Activated T-cell treated with anti-CD3 and anti-CD28 coated beads for 48 hours (primary cell): ENCODE measurements at regions not wholly inside any gene's neighbourhood (a gene's known extent, or its start where the extent isn't known, plus 50 kb on each side); places are given as distances from the start of the nearest gene placed in this dataset.
"Not testable (repeated sequence)": the region's sequence is repeated elsewhere in the genome, so short reads cannot be mapped to it uniquely, and the experiment has no call there.

Experiments
- DNase-seq: peaks from one replicate; pipeline ENCODE4 v3.0.0-alpha.2; 2020; ENCODE audit warnings: low read depth

DNA sequence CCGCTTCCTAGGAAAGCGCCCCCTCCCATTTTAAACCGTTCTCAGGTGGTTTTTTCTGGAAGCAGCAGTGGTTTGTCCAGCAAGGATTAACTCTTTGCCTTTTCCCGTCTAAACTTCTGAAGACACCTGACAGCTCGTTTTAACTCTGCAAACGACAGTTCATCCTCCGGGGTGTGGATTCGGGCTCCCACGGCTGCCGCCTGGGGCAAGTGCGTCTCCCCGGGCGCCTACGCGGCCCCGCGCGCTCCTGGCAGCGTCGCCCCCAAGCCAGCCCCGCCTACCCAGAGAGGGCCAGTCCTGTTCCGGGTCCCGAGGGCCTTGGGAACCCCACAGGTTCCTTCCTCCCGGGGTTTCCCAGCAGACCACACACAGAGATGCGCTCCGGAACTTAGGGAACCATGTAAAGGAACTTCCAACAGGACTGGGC, 54.4 kb downstream of the PRR18 start:
- DNase-seq, result no peak

DNA sequence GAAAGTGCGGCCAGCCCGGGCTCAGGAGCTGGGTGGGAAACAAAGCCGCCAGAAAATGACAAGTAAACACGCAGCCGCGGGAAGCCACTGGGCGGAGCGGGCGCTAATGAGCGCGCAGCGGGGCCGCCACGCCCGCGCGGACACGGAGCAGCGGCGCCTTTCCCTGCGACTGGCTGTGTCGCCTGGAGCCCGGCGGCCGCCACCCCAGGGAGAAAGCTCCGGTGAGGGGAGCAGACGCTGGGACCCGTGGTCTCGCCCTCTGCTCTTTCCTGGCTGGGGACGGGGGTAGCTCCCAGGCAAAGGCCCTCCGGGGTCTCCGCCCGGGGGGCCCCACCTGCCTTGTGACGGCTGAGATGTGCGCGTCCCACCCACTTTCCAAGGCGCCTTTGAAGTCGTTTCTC, 54.9 kb downstream of the PRR18 start:
- DNase-seq, result peak; percentile 30

DNA sequence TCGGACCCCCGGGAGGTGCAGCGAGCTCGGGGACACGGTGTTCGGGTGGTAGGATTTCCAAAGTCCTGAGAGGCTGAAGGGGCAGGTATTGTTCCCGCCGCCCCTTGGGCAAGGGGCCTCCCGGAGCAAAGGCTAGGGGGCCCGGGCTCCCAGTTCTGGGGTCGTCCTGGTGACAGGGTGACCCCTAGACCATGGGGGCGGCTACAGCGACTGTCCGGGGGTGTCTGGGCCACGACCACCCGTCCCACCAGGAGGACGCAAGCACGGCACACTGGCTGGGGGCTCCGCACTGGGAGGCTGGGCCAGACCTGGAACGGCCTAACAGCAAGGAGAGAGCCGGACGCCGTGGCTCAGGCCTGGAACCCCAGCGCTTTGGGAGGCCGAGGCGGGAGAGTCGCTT, 55.6 kb downstream of the PRR18 start:
- no peak for DNase-seq

DNA sequence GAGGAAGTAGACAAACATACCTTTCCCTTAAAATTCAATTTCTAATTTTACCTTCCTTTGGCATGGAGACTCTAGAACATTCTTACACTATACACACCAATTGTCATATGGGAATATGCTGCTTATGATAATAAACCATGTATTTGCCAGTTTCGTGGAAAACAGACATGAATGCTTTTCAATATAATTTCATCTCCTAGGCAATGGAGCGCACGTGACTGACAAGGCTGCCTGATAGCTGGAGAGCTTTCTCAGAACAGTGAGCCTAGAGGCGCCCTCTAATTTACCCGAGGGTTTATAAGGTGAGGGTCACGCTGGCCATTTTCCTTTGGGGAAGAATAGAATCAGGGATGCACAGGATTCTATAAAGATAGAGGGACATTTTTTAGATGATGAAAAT, 56.5 kb downstream of the PRR18 start:
- DNase-seq, result no peak

DNA sequence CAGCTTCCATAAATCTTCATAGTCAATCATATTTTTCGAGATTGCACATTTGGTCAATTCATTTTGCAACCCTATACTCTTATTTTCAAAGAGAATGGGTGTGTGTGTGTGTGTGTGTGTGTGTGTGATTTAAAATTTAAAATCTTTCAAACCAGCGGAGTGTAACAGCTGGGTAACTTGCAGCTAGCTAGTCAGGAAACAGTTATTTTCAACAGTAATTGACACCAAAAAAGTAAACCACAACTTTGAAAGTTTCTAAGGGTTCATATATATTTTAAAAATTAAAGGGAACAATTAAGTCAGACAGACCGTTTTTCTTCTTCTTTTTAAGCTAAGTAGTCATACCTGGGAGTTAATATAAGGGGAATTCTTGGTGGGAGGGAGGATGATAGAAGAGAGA, 57.0 kb downstream of the PRR18 start:
- DNase-seq, result no peak

DNA sequence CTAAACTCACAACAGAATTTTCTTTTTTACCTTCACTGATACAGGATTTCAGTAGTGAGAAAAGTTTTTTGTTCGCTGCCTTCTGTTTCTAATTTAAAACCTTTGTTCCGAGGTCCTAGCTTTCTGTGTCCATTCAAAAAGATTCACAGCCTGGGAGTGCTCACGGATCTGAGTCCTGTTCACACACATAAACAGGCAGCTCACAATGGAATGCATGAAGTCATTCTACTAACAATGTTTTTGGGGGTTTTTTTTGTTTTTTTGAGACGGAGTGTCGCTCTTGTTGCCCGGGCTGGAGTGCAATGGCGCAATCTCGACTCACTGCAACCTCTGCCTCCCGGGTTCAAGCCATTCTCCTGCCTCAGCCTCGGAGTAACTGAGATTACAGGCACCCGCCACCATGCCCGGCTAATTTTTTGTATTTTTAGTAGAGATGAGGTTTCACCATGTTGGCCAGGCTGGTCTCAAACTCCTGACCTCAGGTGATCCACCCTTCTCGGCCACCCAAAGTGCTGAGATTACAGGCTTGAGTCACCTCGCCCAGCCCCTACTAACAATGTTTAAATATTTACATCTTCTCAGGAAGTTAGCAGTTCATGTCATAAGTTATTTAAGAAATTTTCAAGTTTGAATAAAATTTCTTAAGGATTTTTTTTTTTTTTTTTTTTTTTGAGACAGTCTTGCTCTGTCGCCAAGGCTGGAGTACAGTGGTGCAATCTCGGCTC, 59.0 kb downstream of the PRR18 start:
- not testable (repeated sequence) for DNase-seq

DNA sequence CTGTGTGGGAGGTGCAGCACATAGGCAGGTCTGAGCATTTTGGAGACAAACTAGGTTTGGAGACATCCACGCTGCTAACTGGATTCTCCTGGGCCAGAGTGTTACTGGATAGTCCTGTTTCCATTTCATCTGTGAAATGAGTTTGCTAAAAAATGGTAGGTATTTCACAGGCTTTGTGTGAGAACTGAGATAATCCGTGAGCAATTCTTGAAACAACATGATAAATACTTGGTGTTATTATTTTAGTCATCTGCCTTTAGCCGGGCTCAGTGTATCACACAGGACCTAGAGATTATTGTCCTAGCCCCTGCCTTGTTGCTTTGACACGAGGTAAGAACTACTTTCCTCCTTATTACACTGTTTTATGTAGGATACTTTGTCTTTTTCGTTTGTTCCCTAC, 63.0 kb downstream of the PRR18 start:
- DNase-seq, result no peak

DNA sequence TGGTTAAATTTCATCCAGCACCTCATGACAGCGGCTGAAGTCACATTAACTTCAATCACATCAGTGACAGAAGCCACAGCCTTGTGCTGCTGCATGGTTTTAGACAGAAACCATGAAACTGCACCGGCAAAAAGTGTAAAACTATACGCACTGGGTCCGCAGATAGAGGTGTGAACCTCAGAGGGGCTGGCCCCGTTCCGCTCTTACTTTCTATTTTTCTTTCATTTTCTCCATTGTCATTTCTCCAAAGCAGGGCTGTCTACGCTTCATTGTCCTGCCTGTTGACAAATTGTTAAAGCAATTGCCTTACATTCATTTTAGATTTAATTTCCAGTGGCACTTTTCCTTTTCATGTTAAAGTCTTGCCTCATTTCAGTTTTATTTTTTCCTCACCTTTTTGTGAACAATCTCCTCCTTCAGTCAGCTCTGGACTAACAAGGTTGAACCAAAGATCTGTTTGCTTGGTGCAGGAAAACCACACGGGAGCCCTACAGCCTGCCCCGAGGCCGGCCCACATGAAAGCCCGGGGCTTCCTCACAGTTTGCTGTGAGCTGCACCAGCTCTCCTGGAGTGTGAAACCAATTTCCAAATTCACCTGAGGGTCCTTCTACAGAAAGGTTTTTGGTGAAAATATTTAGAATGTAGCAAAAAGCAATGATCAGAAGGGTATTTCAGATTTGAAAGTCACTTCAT, 63.7 kb downstream of the PRR18 start:
- no peak for DNase-seq

DNA sequence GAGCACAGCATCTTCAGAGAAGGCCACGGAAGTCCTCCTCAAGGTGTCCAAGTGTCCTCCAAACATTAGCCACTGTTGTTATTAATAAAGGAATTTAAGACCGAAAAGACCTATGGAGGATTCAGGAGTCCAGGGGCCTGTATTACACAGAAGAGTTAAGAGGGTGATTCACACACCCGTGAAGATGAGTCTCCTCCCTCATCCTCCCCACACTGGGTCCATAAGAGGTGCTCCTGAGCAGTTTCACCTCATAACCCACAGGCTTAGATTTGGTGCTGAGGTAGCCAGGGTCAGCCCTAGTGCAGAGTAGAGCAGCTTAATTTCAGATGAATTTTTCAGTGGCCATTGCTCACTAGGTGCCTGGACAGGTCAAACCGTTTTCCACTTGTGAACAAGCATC, 65.3 kb downstream of the PRR18 start:
- DNase-seq, result no peak

DNA sequence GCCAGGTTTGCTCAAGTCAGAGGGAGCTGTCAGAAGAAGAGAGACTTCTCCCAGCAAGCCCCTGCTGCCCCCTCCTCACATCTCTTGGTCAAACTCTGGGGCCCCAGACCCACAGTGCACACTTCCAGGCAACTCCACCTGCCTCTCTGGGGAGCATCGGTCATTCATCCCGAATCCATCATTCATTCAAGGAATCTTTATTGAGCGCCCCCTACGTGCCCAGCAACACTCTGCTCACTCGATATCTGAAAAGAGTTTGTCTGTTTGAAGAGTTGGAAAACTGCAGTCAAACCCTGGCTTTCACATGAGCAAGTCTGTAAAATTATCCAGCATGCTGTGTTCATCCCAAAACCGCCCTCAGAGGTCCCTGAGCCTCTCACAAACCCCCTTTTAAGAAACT, 66.2 kb downstream of the PRR18 start:
- no peak for DNase-seq

DNA sequence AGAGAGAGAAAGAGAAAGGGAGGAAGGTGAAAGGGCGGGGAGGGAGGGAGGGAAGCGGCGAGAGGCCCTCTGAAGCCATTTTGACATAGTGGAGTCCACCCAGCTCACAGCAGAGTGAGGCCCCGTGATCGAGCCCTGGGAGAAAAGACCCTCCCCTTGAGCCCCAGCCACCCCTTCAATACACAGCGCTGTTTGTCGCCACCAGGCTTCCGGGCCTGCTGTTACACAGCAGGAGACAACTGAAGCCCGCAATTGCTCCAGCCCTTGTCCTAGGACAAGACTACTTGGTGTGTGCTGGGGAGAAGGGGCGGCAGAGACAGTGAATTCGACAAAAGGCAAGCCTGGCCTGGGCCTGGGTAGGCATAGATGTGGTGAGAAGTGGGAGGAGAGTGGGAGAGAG, 67.3 kb downstream of the PRR18 start:
- DNase-seq, result no peak

DNA sequence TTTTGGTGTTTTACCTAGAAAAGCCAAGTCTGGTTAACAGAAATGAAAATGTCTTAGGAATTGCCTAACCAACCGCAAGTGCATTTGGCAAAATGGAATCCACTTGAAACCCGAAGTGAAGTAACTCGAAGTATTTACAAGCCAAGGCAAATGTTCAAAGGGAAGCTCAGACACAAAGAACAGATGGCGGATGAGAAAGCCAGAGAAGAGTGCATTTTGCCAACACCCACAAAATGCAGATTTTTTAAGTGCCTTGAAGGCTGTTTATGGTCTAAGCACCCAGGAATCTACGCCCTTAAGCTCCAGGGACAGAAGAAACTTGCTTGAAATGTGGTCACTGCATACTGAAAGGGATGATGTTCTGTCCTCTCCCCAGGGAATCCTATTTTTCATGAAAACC, 70.0 kb upstream of the TBXT start:
- DNase-seq, result no peak

DNA sequence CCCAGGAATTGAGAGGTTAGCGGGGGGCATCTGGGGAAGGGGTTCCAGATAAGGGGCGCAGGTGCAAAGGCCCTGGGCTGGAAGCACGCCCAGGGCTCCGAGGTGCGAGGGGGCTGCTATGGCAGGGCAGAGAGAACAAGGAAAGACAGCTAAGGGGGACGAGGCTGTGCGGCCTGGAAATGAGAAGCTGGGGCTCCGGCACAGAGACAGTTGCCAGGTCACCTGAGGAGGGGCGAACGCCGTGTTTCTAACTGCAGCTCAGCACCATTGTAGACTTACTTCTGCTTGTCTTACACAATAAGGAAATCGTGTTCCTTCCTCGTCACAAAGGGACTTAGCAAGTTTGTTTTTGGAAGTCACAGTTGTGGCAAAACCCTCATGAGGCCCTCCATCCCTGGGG, 68.9 kb upstream of the TBXT start:
- no peak for DNase-seq

DNA sequence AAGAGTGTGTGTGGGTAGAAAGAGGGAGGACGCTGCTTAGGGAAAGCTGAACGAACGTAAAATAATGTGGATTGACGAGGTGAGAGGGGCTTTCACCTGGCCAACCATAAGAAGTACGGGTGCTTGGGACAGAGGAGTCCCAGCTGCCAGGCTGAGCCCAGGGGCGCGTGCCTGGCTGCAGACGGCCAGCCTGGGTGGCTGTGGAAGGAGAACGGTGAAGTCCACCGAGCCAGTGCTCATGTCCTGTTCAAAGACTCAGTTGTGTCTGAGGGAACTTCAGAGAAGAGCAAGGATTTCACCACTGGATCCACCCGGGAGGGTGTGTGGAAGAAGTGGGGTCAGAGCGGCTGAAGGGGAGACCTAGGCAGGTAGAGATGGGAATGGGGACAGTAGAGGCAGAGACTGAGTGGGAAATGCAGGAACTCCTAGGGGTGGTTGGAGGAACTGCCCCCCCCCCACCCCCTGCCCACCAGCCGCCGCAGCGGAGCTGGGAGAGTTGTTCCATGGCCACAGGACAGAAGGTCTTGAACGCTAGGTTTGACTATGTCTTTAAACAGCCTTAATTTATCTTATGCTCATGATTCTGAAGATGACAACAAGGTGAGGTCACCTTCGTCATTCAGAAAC, 68.1 kb upstream of the TBXT start:
- no peak for DNase-seq

DNA sequence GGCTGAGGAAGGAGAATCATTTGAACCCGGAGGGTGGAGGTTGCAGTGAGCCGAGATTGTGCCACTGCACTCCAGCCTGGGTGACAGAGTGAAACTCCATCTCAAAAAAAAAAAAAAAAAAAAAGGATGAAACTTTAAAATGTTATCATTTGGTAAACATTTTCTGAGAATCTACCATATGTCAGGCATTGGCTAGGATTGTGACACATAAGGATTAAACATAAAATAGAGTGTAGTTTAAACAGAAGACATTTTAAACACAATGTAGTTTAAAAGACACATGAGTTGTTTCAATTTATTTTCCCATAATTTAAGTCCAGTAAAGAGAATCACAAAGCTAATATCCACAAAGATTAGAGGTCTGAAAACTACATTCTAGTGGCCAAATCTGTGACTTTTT, 63.5 kb upstream of the TBXT start:
- DNase-seq, result not testable (repeated sequence)

DNA sequence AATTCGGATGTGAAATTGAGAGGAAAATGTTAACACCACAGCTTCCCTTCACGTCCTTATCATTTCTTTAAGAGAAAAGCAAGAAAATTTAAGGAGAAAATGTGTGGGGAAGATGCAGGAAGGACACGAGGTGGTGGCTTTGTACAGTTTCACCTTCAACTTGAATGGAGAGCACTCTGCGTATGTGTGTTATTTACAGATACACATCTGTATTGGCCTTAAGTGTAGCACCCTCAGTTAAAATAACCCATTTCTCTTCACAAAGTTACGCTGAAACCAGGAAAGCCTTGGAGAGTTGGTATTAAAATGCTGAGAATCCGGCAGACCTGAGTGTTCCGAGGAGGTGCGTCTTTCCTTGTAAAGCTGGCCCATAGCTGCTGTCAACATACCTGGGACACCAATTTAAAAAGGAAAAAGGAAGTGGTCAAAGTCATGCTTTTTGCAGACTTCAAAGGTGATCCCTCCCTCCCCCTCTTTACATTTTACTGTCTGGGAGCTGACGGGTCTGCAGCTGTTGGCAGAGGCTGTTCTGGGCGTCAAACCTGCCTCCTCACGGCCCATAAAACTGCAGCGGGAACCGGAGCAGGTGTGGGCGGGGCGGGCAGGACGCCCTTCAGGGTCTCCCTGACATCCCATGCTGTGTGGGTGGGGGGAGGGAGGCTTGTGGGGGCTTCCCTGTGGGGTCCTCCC, 61.3 kb upstream of the TBXT start:
- no peak for DNase-seq

DNA sequence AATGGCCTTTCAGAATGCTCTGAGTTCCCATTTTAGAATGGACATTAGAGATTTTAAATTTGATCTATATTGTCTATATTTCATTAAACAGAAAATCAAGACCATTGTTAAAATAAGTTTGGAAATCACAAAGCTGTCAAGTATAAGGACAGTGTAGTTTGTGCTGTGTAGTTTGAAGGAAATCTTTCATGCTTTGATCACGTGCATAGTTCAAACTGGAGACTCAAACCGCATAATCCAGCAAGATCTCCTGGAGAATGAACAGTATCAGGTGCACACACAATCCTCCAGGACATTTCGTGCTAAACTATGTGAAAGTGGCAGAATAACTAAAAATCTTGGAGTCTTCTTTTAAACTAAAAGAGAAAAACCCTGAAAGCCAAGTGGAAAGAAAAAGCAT, 60.8 kb upstream of the TBXT start:
- no peak for DNase-seq

DNA sequence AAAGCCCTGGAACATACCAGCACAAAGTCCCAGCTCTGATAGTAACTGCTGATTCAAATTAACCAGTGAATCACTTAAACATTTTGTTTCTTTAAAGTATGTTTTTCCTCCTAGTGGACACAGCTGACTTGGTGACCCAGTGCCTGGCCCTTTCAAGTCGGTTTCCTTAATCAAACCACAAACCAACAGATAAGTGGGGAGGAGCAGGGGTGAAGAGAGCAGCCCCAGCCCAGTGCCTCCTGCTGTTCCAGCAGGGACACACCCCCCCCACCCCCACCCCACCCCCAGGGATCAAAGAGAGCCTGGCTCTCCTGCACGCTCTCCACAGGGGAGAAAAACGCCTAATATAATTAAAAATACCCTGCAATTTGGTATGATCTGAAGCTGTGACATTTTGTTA, 55.4 kb upstream of the TBXT start:
- no peak for DNase-seq

DNA sequence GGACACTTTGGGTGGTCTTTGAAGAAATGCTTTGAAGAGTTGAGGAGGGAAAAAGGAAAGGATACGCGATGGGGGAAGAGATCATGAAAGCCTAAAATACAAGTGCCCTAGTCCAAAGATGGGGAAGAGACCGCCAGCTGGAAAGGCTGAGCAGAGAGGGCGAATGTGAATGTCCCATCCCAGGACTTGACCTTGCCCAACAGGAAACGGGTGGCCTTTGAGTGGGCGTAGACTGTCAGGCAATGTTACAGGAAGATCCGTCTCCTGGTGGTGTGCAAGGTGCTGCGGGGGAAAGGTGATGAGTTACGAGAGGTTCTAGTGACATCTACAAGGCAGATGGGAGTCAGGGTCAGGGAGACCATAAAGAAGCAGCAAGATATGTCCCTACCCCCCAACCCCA, 55.0 kb upstream of the TBXT start:
- DNase-seq, result no peak

DNA sequence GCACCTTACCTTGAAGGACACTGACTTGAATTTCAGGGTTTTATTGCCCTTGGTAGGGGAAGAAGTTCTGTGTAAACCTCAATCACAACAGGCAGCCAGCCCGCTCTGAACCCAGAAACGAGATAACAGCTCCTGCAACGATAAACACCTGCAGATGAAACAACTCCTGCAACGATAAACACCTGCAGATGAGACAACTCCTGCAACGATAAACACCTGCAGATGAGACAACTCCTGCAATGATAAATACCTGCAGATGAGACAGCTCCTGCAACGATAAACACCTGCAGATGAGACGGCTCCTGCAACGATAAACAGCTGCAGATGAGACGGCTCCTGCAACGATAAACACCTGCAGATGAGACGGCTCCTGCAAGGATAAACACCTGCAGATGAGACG, 54.0 kb upstream of the TBXT start:
- DNase-seq, result no peak

DNA sequence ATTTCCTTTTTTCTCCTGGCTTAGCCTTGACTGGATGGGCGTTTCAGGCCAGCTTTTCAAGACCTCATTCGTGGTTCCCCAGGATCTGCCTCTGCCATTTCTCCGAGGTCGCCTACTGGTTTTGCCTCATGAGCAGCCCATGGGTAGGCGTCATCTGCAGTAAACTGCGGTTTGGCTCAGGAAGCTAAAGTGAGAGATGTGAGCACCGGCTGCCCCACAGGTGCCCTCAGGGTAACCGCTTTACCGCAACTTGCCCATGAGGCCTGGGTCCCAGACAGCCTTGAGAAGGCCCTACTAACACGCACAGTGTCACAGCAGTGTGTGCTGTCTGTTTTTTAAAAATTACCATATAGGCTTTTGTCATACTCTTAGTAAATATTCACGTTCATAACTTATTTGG, 53.4 kb upstream of the TBXT start:
- DNase-seq, result no peak
